Lower leg skin (tissue), 3 donors: ENCODE measurements at regions not wholly inside any gene's neighbourhood (a gene's known extent, or its start where the extent isn't known, plus 50 kb on each side); places are given as distances from the start of the nearest gene placed in this dataset.

ENCODE experiments used
- CTCF ChIP-seq, 3 donors: fragments of 450-650 bp; IDR thresholded peaks; one replicate each; pipeline ENCODE4 v1.5.1; 2016; ENCODE audit warnings: antibody characterized with exemption in 3 of 3, mild to moderate bottlenecking in 3 of 3, moderate library complexity in 2 of 3
- POLR2A ChIP-seq, 2 donors: fragments of 450-650 bp; IDR thresholded peaks; one replicate each; pipeline ENCODE4 v1.6.1; 2016 to 2017; ENCODE audit warnings: antibody characterized with exemption in 2 of 2, mild to moderate bottlenecking in 1 of 2, moderate library complexity in 1 of 2

- TF ChIP-seq CTCF (IDR thresholded peaks at IDR 0.05) (no peak), POLR2A (IDR thresholded peaks at IDR 0.05) (no peak)
Observed at GRCh38 chr1:178606839-178607238, 93.9 kb downstream of the TEX35 start.
